Activated CD8-positive, alpha-beta T cell treated with anti-CD3 and anti-CD28 coated beads, Interleukin-2, amount 10 ng/mL, durations not matched to agents 7 days and 5 days (primary cell): ENCODE measurements at regions not wholly inside any gene's neighbourhood (a gene's known extent, or its start where the extent isn't known, plus 50 kb on each side); places are given as distances from the start of the nearest gene placed in this dataset.

ENCODE experiments used
- ATAC-seq: fragments of 150-1000 bp; cut with Tn5 transposase; one replicate; pipeline ENCODE4 v1.10.0; 2021; ENCODE audit warnings: moderate library complexity
- CTCF ChIA-PET: fragments of 350-600 bp; sonication (Branson Sonifier 250); formaldehyde crosslinking; loops from one replicate; lab custom pipeline; 2021; ENCODE audit warnings: antibody characterized with exemption; lab: Charles Lee
- POLR2A ChIA-PET: fragments of 350-600 bp; sonication (Branson Sonifier 250); formaldehyde crosslinking; loops from one replicate; lab custom pipeline; 2021; ENCODE audit warnings: antibody characterized with exemption; lab: Charles Lee
- DNase-seq: peaks from one replicate; pipeline ENCODE4 v3.0.0-alpha.2; 2020
- H3K27ac Mint-ChIP-seq: one replicate; pipeline ENCODE4 v1.8.0; 2021; ENCODE audit warnings: mild to moderate bottlenecking, mixed read lengths
- H3K27me3 Mint-ChIP-seq: one replicate; pipeline ENCODE4 v1.8.0; 2021; ENCODE audit warnings: low read depth, mixed read lengths
- H3K36me3 Mint-ChIP-seq: one replicate; pipeline ENCODE4 v1.8.0; 2021; ENCODE audit warnings: low read depth, mixed read lengths
- H3K4me1 Mint-ChIP-seq: one replicate; pipeline ENCODE4 v1.8.0; 2021; ENCODE audit warnings: low read depth, mixed read lengths
- H3K4me3 Mint-ChIP-seq: one replicate; pipeline ENCODE4 v1.8.0; 2021; ENCODE audit warnings: mild to moderate bottlenecking, mixed read lengths
- H3K9me3 Mint-ChIP-seq: one replicate; pipeline ENCODE4 v1.8.0; 2022; ENCODE audit warnings: mixed read lengths; ENCODE audit not compliant: insufficient read depth

DNA sequence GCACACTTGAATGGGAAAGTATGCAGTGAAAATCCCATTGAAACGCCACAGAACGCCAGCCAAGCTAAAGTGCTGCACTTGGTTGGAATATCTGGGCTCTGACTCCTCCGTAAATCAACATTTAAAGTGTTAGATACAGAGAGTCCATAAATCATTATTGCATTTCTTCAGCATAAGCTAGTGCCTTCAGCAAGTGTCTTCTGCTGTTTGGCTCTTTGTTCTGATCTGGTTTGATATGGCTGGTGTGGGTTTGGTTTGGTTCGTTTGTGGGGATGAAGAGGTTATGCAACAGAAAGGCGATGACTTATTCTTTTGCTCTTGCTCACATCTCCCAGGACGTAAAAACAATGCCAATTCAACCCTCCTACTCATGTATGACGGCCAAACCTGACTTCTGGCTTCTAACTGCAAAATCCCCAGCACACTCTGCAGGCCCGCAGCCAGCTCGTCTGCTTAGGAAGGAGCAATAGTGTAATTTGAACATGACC lies 121.8 kb upstream of the ERG start:
- ATAC-seq (no peak), DNase-seq (no peak)
- no peaks in the 10 kb centered on the region for H3K4me1 Mint-ChIP-seq
- peaks cover 2% of the 10 kb centered on the region for H3K27me3 Mint-ChIP-seq
- no peak overlapping the region for H3K27ac Mint-ChIP-seq
- CTCF ChIA-PET = no interaction called here
- POLR2A ChIA-PET = no interaction called here
- no peaks in the 10 kb centered on the region for H3K9me3 Mint-ChIP-seq
- no peaks in the 10 kb centered on the region for H3K36me3 Mint-ChIP-seq
- no peak overlapping the region for H3K4me3 Mint-ChIP-seq

DNA sequence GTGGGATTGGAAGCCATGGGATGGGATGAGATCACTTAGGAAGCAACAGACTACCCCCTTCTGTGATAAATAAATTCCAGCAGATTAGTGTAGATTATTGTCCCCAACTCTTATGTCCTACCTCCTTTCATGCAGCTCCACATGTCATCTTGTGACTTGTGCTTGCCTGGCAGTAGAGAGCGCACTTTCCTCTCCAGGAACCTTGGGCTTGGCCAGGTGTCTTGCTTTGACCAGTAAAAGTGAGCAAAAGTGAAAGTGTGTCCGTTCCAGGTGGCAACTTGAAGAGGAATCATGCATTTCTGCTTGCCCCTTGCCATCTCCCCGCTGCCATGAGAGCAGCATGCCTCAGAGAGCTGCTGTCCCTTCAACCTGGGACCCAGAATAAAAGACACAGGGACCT lies 122.9 kb upstream of the ERG start:
- POLR2A ChIA-PET = no interaction called here
- Mint-ChIP-seq H3K9me3 (no peaks in the 10 kb centered on the region), H3K4me1 (no peaks in the 10 kb centered on the region), H3K27ac (no peak overlapping the region), H3K36me3 (no peaks in the 10 kb centered on the region), H3K27me3 (peaks cover 2% of the 10 kb centered on the region), H3K4me3 (no peak overlapping the region)
- no peak for DNase-seq
- no peak for ATAC-seq
- CTCF ChIA-PET = no interaction called here

DNA sequence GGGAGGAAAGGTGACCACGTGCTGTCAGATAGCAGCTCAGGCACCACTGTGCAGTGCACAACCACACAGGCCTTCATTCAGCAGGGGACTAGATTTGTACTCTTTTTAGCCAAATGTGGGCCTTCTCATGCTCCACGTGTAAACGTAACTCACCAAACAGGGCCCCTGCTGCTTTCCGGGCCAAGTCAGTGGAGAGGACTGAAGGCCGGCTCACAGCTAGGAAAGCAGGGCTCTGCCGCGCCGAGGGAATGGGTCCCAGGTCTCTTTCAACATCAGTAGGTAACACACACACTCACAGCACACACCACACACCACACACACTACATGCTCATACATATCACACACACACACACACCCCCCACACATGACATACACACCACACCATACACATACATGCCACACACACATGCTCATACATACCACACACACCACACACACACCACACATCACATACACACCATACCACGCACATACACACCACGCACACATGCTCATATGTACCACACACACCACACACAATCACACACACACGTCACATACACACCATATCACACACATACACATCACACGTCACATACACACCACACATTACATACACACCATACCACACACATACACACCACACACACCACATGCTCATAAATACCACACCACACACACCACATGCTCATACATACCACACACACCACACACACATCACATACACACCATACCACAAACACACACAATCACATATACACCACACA lies 124.0 kb upstream of the ERG start:
- CTCF ChIA-PET = no interaction called here
- DNase-seq = no peak
- Mint-ChIP-seq H3K4me3 (no peak overlapping the region), H3K36me3 (no peaks in the 10 kb centered on the region), H3K4me1 (no peaks in the 10 kb centered on the region), H3K27ac (no peak overlapping the region), H3K27me3 (peaks cover 2% of the 10 kb centered on the region), H3K9me3 (no peaks in the 10 kb centered on the region)
- POLR2A ChIA-PET = no interaction called here
- no peak for ATAC-seq

DNA sequence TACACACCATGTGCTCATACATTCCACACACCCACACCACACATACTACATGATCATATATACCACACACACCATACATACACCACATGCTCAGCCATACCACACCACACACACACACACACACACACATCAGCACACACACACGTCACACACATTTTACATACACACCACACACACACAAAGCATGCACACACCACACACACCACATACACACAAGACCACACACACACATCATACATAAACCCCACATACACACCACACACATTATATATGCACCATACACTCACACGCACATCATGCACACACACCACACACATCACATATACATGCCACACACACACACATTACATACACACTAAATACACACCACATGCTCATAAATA lies 124.5 kb upstream of the ERG start:
- DNase-seq (no peak), ATAC-seq (no peak)
- ChIA-PET POLR2A (no interaction called here), CTCF (no interaction called here)
- no peaks in the 10 kb centered on the region for H3K36me3 Mint-ChIP-seq
- H3K27ac Mint-ChIP-seq = no peak overlapping the region
- H3K4me3 Mint-ChIP-seq = no peak overlapping the region
- no peaks in the 10 kb centered on the region for H3K4me1 Mint-ChIP-seq
- peaks cover 2% of the 10 kb centered on the region for H3K27me3 Mint-ChIP-seq
- H3K9me3 Mint-ChIP-seq = no peaks in the 10 kb centered on the region

DNA sequence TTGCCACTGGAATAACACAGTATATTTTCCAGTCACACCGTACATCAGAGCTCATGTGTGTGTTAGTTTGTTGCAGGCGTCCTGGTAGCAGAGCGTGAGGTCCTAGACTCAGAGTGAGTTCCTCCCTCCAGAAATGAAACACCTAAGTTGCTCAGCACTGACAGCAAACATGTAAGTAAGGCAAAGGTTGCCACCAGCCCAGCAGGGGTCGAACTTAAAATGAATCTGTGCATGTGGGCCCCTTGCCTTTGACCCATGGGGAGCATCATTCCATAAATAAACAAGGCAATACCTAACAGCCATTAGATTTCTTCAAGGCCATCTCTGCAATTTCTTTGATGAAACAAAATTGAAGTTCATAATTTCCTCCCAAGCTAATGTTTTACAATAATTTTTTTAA lies 125.3 kb upstream of the ERG start:
- CTCF ChIA-PET = no interaction called here
- Mint-ChIP-seq H3K4me3 (no peak overlapping the region), H3K9me3 (no peaks in the 10 kb centered on the region), H3K36me3 (no peaks in the 10 kb centered on the region), H3K4me1 (no peaks in the 10 kb centered on the region), H3K27ac (no peak overlapping the region), H3K27me3 (peaks cover 2% of the 10 kb centered on the region)
- ATAC-seq (no peak), DNase-seq (no peak)
- POLR2A ChIA-PET = no interaction called here

DNA sequence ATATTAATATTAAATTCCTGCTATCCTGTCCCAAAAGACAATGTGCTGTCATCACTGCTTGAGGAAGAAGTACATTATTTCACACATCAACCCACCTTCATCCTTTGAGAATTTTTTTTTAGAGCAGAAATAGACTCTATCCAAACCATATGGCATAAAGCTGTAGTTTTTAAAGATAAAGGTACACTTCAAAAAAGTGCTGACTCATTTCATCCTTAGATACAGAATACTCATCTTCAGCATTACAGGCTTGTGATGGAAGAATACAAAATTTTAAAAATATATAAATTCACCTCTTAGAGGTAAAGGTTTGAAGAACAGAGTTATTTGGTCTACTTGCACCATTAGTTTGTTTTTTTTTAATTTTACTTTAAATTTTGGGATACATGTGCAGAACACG lies 126.7 kb upstream of the ERG start:
- no peak for DNase-seq
- Mint-ChIP-seq H3K27ac (no peak overlapping the region), H3K27me3 (no peaks in the 10 kb centered on the region), H3K4me3 (no peak overlapping the region), H3K9me3 (peaks cover 2% of the 10 kb centered on the region), H3K36me3 (no peaks in the 10 kb centered on the region), H3K4me1 (no peaks in the 10 kb centered on the region)
- ChIA-PET POLR2A (no interaction called here), CTCF (no interaction called here)
- no peak for ATAC-seq

DNA sequence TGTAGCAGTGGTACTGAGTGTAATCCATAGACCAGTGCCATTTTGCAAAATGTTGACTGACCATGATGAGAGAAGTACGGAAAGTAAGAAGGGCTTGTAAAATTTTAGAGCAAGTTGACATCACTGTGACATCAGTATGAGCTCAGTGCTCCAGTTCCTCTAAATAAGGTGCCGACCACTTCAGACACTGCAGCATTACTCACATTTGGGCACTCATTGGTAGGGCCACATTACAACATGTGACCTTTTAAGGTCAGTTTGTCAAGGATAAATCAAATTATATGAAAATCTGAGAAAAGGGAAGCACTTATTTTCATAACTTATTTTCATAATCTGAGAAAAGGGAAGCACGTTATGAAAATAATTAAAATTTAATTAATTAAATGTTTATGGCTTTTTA lies 128.0 kb upstream of the ERG start:
- ChIA-PET CTCF (no interaction called here), POLR2A (no interaction called here)
- no peaks in the 10 kb centered on the region for H3K27me3 Mint-ChIP-seq
- no peak overlapping the region for H3K27ac Mint-ChIP-seq
- ATAC-seq (no peak), DNase-seq (no peak)
- H3K4me1 Mint-ChIP-seq = no peaks in the 10 kb centered on the region
- H3K4me3 Mint-ChIP-seq = no peak overlapping the region
- no peaks in the 10 kb centered on the region for H3K36me3 Mint-ChIP-seq
- peaks cover 2% of the 10 kb centered on the region for H3K9me3 Mint-ChIP-seq

DNA sequence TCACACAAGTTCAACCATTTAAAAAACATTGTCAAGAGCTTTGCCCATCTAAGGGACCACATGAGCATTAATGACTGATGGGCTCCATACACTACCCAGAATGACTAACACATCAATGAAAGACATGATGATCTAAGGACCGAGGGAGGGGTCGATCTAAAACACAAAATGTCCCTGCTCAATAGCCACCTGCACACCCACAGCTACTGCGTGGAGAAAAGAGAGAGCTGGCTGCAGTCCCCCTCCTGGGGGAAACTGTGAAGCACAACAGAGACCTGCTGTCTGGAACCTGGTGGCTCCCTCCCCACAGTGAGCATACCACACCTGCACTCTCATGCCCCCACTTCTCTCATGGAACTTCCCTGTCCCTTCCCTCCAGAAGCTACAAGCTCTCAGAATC lies 130.1 kb upstream of the ERG start:
- Mint-ChIP-seq H3K4me3 (no peak overlapping the region), H3K4me1 (no peaks in the 10 kb centered on the region), H3K27me3 (no peaks in the 10 kb centered on the region), H3K36me3 (no peaks in the 10 kb centered on the region), H3K9me3 (peaks cover 2% of the 10 kb centered on the region), H3K27ac (no peak overlapping the region)
- ChIA-PET POLR2A (no interaction called here), CTCF (no interaction called here)
- ATAC-seq = no peak
- no peak for DNase-seq

DNA sequence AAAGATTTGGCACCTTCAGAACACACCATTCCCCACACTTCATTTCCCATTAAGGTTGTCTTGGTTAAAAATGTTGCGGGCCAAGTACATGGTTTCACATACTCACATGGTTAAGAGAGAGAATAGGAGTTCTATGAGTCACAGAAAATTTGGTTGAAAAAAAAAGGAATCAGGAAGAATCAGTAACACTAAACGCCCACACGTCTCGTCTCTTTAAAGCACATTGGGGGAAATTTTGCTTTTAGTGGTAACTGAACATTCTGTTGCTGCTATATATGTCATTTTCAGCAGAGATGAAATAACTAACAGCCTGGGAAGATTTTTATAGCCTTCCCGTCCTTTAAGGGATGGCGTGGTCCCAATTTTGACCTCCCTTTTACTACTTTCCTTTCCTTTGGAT lies 132.9 kb upstream of the ERG start:
- ATAC-seq = no peak
- no peaks in the 10 kb centered on the region for H3K4me1 Mint-ChIP-seq
- H3K27ac Mint-ChIP-seq = no peak overlapping the region
- ChIA-PET POLR2A (no interaction called here), CTCF (no interaction called here)
- DNase-seq = no peak
- no peaks in the 10 kb centered on the region for H3K27me3 Mint-ChIP-seq
- peaks cover 2% of the 10 kb centered on the region for H3K9me3 Mint-ChIP-seq
- H3K36me3 Mint-ChIP-seq = no peaks in the 10 kb centered on the region
- no peak overlapping the region for H3K4me3 Mint-ChIP-seq

DNA sequence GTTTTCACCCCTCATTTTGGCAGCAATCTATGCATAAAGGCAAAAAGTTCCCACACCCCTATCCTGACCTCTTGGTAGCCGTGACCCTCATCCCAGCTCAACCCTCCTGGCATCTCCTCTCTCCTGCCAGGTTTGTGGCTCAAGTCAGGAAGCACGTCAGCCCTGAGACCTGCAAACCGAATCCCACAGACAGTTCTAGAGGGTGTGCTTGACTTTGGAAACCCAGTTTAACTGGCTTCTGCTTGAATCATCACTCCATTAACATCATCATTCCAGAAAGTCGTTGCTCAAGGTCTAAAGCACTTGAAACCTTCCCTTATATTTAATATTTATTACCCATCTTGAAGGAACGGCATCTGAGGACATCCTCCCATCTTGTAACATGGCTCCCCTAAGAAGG lies 133.4 kb upstream of the ERG start:
- POLR2A ChIA-PET = no interaction called here
- peaks cover 2% of the 10 kb centered on the region for H3K9me3 Mint-ChIP-seq
- CTCF ChIA-PET = no interaction called here
- DNase-seq = no peak
- H3K27ac Mint-ChIP-seq = no peak overlapping the region
- H3K4me1 Mint-ChIP-seq = no peaks in the 10 kb centered on the region
- H3K36me3 Mint-ChIP-seq = no peaks in the 10 kb centered on the region
- no peak overlapping the region for H3K4me3 Mint-ChIP-seq
- no peak for ATAC-seq
- no peaks in the 10 kb centered on the region for H3K27me3 Mint-ChIP-seq

DNA sequence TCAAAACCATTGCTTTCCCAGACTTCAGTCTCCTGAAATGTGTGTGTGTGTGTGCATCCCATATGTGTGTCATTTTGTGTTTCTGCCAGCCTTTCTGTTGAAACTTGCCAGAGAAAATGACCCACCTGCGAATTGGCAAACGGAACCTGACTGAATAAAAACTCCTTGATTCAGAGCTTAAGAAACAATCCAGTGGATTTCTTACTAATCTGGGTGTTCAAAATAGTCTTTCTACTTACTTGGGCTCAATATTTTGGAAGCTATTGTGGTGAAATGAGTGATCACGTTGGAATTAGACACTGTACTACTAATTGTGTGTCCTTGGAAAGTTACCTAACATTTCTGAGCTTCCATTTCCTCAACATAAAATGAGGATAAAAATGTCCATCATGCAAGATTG lies 138.9 kb upstream of the ERG start:
- Mint-ChIP-seq H3K4me3 (no peak overlapping the region), H3K27ac (no peak overlapping the region), H3K27me3 (peaks cover 5% of the 10 kb centered on the region), H3K9me3 (peaks cover 3% of the 10 kb centered on the region), H3K4me1 (peaks cover 5% of the 10 kb centered on the region), H3K36me3 (no peaks in the 10 kb centered on the region)
- CTCF ChIA-PET = no interaction called here
- POLR2A ChIA-PET = no interaction called here
- ATAC-seq (no peak), DNase-seq (no peak)

DNA sequence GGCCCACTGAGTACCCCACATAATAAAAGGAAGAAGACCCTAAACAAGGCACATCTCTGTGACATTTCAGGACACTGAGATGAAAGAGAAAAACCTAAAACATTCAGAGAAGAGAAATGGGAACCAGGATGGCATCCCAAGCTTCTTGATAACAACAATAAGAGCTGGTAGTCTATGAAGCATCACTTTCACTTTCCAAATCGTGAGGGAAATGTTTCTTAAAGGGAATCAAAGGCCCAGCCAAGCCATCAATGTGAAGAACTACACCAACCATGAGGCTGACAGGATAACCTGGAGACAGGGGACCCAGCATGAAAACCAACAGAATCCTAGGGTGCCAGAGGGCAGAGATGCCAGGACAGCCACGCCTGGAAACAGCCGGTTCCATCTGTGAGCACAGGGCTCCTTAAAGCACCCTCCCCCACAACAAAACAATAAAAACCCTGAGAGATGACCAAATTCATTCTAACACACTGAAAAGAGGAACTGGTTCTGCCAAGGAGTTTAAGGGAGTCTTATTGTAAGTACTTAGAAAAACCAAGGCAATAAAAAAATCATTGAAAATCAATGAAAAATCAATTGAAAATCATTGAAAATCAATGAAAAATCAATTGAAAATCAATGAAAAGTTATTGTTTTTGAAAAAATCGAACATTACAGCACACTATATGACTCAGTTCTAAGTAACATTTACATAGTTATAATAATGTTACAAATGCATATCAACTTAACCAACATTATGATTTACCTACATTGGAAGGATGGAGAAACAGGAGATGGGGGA lies 141.5 kb upstream of the ERG start:
- Mint-ChIP-seq H3K27me3 (peaks cover 16% of the 10 kb centered on the region), H3K4me3 (no peak overlapping the region), H3K36me3 (no peaks in the 10 kb centered on the region), H3K4me1 (peaks cover 5% of the 10 kb centered on the region), H3K9me3 (peaks cover 3% of the 10 kb centered on the region), H3K27ac (peak overlapping the region; percentile 21)
- ATAC-seq (no peak), DNase-seq (no peak)
- ChIA-PET POLR2A (no interaction called here), CTCF (no interaction called here)
